KMS-11 (cell line): ENCODE measurements at regions not wholly inside any gene's neighbourhood (a gene's known extent, or its start where the extent isn't known, plus 50 kb on each side); places are given as distances from the start of the nearest gene placed in this dataset.

Experiments
- H2AFZ ChIP-seq: fragments of 200-600 bp; sonication (generic); 2 replicates; pipeline ENCODE4 v1.6.1; 2016; ENCODE audit warnings: antibody characterized with exemption, mixed run types, low read depth
- H3K27ac ChIP-seq: fragments of 200-600 bp; sonication (generic); 2 replicates; pipeline ENCODE4 v1.6.1; 2016; ENCODE audit warnings: mild to moderate bottlenecking, mixed run types
- H3K27me3 ChIP-seq: fragments of 200-600 bp; sonication (generic); 2 replicates; pipeline ENCODE4 v1.6.1; 2017; ENCODE audit warnings: mild to moderate bottlenecking, low read depth, mixed run types, moderate library complexity; ENCODE audit not compliant: insufficient read depth
- H3K36me3 ChIP-seq: fragments of 200-600 bp; sonication (generic); 2 replicates; pipeline ENCODE4 v1.6.1; 2017; ENCODE audit warnings: mild to moderate bottlenecking, mixed run types; ENCODE audit not compliant: insufficient read depth
- H3K4me1 ChIP-seq: fragments of 200-600 bp; sonication (generic); 2 replicates; pipeline ENCODE4 v1.6.1; 2016; ENCODE audit warnings: mild to moderate bottlenecking, low read depth, mixed run types; ENCODE audit not compliant: poor library complexity, severe bottlenecking
- H3K4me2 ChIP-seq: fragments of 200-600 bp; sonication (generic); 2 replicates; pipeline ENCODE4 v1.7.0; 2016; ENCODE audit warnings: mild to moderate bottlenecking, mixed run types
- H3K4me3 ChIP-seq: fragments of 200-600 bp; sonication (generic); IDR thresholded peaks from 2 replicates; pipeline ENCODE4 v1.6.1; 2017; ENCODE audit warnings: low read depth, low read length, mixed read lengths; ENCODE audit not compliant: insufficient read depth
- H3K79me2 ChIP-seq: fragments of 200-600 bp; sonication (generic); 2 replicates; pipeline ENCODE4 v1.6.1; 2016; ENCODE audit warnings: low read depth, mixed run types; ENCODE audit not compliant: insufficient read depth
- H3K9ac ChIP-seq: fragments of 200-600 bp; sonication (generic); 2 replicates; pipeline ENCODE4 v1.6.1; 2016; ENCODE audit warnings: mild to moderate bottlenecking, mixed run types
- H4K20me1 ChIP-seq: fragments of 200-600 bp; sonication (generic); 2 replicates; pipeline ENCODE4 v1.6.1; 2016; ENCODE audit warnings: mild to moderate bottlenecking, mixed run types; ENCODE audit not compliant: insufficient read depth
- CTCF ChIP-seq: fragments of 200-600 bp; sonication (generic); conservative IDR thresholded peaks from 2 replicates; pipeline ENCODE4 v1.6.1; 2017; ENCODE audit warnings: low read depth, mild to moderate bottlenecking, antibody characterized with exemption, low read length, moderate library complexity, mixed read lengths

DNA sequence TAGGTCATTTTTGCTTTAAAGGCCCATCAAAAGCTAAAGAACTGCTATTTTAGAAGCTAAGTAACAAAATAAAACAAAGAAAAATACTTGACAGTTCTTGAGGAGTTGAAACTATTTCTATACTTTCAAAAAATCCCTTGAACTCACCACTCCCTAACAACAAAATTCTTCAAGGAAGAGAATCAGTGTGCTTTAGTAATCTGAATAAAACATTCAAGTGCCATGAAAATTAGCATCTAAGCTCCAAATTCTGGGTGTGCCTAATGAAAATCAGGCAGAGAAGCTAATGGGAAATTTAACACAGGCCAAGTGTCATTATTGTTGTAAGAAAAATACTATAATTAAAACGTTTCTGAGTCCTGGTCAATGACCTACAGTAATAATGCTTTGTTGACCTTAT lies 456.3 kb downstream of the ZEB2 start:
- H3K27me3 ChIP-seq, result no peaks in the 10 kb centered on the region
- no peak overlapping the region for H3K4me2 ChIP-seq
- no peaks in the 10 kb centered on the region for H3K36me3 ChIP-seq
- no peak overlapping the region for H3K27ac ChIP-seq
- no peaks in the 10 kb centered on the region for H3K4me1 ChIP-seq
- TF ChIP-seq CTCF, result no peak
- no peak overlapping the region for H3K4me3 ChIP-seq
- H3K9ac ChIP-seq, result no peak overlapping the region
- no peaks in the 10 kb centered on the region for H4K20me1 ChIP-seq
- no peak overlapping the region for H2AFZ ChIP-seq
- H3K79me2 ChIP-seq, result no peaks in the 10 kb centered on the region

- no peaks in the 10 kb centered on the region for H3K79me2 ChIP-seq
- H3K9ac ChIP-seq, result no peak overlapping the region
- no peak overlapping the region for H2AFZ ChIP-seq
- H3K27ac ChIP-seq, result no peak overlapping the region
- no peak overlapping the region for H3K4me2 ChIP-seq
- H3K27me3 ChIP-seq, result no peaks in the 10 kb centered on the region
- no peak overlapping the region for H3K4me3 ChIP-seq
- H3K4me1 ChIP-seq, result no peaks in the 10 kb centered on the region
- no peak for TF ChIP-seq CTCF
- H3K36me3 ChIP-seq, result no peaks in the 10 kb centered on the region
- no peaks in the 10 kb centered on the region for H4K20me1 ChIP-seq
These were observed 465.0 kb downstream of the ZEB2 start for GRCh38 chr2:144054911-144055310.

GRCh38 chr2:144052083-144052482 lies 467.8 kb downstream of the ZEB2 start:
- no peaks in the 10 kb centered on the region for H3K36me3 ChIP-seq
- H3K79me2 ChIP-seq, result no peaks in the 10 kb centered on the region
- no peak overlapping the region for H2AFZ ChIP-seq

DNA sequence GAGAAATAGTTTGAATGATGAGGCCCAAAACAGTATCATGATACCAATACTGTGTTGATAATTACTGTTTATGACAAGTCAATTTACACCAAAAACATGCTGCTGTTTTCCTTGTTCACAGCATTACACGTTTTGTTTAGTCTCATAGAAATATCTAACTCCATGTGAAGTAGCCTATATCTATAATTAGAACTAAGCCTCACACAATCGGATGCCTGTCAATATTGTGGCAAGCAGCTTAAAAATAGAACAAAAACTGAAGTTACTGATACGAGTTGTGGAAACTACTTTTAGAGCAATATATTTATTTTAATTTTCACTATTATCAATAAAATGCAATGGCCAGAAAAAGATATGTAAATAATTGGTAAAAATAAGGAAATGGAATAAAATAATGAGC lies 470.8 kb downstream of the ZEB2 start:
- no peak overlapping the region for H3K4me2 ChIP-seq
- no peaks in the 10 kb centered on the region for H3K79me2 ChIP-seq
- no peaks in the 10 kb centered on the region for H3K36me3 ChIP-seq
- no peak for TF ChIP-seq CTCF
- H2AFZ ChIP-seq, result no peak overlapping the region
- H3K27ac ChIP-seq, result no peak overlapping the region
- H3K4me3 ChIP-seq, result no peak overlapping the region
- H3K4me1 ChIP-seq, result no peaks in the 10 kb centered on the region
- no peaks in the 10 kb centered on the region for H3K27me3 ChIP-seq
- no peaks in the 10 kb centered on the region for H4K20me1 ChIP-seq
- H3K9ac ChIP-seq, result no peak overlapping the region

More at GRCh38 chr2:144052083-144052482, 467.8 kb downstream of the ZEB2 start:
- Histone ChIP-seq H3K4me3 (no peak overlapping the region), H4K20me1 (no peaks in the 10 kb centered on the region), H3K27me3 (no peaks in the 10 kb centered on the region), H3K9ac (no peak overlapping the region), H3K4me1 (no peaks in the 10 kb centered on the region), H3K4me2 (no peak overlapping the region), H3K27ac (no peak overlapping the region)
- TF ChIP-seq CTCF, result no peak
